Medulla oblongata (tissue), 1 donor: ENCODE measurements at regions not wholly inside any gene's neighbourhood (a gene's known extent, or its start where the extent isn't known, plus 50 kb on each side); places are given as distances from the start of the nearest gene placed in this dataset.

Experiments used
- DNase-seq: peaks from one replicate; pipeline ENCODE4 v3.0.0-alpha.2; 2015; ENCODE audit errors: extremely low spot score

GRCh38 chr3:19093084-19093483 lies 55.2 kb upstream of the KCNH8 start:
- no peak for DNase-seq

DNA sequence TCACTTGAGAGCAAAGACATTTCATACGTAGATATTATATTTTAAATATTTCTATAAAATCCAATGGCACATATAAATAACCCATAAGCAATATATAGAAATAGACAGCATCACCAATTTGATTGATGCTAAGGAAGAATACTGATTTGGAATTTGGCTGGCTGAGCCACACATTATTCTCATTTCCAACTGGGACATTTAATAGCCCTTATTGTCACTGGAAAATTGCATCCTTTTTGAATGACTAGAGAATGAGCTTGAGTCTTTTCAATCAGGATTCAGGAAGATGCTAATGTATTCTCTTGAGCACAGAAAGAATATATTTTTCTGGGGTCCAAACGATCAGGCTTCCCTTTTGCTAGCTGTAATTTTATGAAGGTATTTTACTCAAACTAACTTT lies 70.9 kb upstream of the KCNH8 start:
- no peak for DNase-seq

GRCh38 chr3:19075037-19075436 lies 73.3 kb upstream of the KCNH8 start:
- no peak for DNase-seq

DNA sequence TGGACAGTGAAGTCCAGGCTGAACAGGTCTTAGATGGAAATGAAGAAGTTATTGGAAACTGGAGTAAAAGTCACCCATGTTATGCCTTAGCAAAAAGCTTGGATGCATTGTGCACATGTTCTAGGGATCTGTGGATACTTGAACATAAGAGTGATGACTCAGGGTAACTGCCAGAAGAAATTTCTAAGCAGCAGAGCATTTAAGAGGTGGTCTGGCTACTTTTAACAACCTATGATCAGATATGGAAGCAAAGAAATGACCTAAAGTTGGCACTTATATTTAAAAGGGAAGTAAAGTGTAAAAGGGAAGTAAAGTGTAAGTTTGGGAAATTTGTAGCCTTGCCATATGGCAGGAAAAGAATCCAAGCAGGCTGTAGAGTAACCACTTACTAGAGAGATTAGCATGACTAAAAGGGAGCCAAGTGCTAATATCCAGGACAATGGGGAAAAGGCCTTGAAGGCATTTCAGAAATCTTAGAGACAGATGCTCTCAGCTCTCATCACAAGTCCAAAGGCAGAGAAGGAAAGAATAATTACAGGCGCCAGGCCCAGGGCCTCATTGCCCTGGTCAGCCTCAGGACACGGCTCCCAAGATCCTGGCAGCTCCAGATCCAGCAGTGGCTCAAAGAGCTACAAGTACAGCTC lies 73.9 kb upstream of the KCNH8 start:
- no peak for DNase-seq

DNA sequence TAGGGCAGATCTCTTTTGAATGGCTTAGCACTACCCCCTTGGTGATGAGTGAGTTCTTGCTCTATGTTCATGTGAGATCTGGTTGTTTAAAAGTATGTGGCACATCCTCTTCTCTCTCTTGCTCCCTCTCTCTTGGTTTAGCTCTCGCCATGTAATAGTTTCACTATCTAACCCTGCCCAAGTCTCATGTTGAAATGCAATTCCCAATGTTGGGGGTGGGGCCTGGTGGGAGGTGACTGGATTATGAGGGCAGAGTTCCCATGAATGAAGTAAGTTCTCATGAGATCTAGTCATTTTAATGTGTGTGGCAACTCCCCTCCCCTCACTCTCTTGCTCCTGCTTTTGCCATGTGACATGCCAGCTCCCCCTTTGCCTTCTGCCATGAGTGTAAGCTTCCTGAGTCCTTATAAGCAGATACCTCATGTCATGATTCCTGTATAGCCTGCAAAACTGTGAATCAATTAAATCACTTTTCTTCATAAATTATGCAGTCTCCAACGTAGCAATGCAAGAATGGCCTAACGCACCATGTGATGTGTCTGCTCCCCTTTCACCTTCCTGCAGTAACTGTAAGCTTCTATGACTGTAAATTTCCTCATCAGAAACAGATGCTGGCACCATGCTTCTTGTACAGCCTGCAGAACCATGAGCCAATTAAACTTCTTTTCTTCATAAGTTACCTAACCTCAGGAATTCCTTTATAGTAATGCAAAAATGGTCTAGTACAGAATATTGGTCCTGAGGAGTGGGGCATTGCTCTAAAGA lies 74.8 kb upstream of the KCNH8 start:
- DNase-seq: no peak

DNA sequence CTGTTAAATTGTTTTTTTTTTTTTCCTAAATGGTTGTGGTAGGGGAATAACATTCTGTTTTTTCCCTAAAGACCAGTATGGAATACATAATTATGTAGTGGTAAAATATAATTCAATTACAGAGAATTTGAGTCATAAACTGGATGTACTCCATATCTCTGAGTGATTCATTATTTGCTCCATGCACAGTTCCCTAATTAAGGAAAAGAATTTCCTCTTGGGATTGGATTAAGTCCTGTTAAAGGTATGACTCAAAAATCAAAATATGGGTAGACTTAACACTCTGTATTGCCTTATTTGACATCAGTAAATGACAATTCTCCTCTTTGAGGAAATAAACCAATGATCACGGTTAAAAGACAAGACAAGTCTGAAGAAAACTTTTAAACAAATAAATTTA lies 78.0 kb upstream of the KCNH8 start:
- no peak for DNase-seq

- peak; percentile 42 for DNase-seq
Measured at GRCh38 chr3:19065027-19065426, 83.3 kb upstream of the KCNH8 start.

GRCh38 chr3:19063936-19064335 lies 84.4 kb upstream of the KCNH8 start:
- DNase-seq: no peak

- no peak for DNase-seq
Measured at GRCh38 chr3:19060404-19060803, 87.9 kb upstream of the KCNH8 start.

DNA sequence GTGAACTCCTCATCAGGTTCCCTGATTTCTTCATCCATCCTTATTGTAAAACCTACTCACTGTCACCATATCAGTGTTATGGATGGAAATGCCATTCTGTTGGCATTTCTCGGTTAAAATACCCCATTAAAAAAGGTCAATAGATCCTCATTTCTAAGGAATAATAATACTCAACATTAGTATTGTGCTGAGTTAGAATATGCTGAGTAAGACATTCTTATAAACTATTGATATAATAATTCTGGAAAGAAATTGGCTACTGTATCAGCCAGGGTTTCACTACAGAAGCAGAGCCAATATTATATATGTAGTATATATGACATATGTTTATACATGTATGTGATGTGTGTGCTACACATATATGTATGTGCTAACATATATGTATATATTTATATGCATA lies 95.4 kb upstream of the KCNH8 start:
- no peak for DNase-seq

GRCh38 chr3:19046440-19046839 lies 101.9 kb upstream of the KCNH8 start:
- no peak for DNase-seq

- DNase-seq: no peak
Measured at GRCh38 chr3:19030522-19030839, 117.8 kb upstream of the KCNH8 start.

DNA sequence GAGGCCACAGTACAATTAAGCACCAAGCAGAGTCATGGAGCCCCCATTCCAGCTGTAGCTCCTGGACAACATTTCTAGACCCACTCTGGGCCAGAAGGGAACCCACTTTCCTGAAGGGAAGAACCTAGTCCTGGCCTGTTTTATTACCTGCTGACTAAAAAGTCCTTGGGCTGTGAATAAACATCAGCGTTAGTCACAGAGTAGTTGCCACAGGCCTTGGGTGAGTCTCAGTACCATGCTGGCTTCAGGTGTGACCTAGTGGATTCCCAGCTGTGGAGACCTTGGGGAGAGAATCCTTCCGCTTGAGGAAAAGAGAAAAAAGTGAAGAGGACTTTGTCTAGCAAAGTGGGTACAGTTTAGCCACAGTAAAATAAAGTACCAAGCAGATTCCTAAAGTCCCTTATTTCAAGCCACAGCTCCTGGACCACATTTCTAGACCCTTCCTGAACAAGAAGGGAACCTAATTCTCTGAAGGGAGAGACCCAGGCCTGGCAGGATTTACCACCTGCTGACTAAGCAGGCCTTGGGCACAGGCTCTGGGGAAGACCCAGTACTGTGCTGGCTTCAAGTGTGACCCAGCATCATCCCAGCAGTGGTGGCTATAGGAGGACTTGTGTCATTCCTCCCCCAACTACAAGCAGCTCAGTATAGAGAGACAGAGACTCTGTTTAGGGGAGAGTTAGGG lies 118.3 kb upstream of the KCNH8 start:
- no peak for DNase-seq

DNA sequence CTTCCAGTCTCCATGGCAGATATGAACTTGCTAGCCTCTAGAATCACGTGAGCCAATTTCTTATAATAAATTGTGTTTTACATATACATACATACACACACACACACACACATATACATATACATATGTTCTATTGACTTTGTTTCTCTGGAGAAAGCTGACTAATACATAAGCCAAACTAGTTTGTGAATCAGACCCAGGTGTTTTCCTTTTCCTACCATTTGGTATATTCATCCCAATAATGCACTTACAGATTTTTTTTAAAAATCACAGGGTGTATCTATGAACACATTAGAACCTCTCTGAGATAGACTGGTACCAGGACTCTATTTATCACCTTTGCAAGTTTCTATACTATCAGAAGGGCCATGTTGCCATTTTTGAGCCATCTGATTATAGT lies 122.9 kb upstream of the KCNH8 start:
- no peak for DNase-seq

DNA sequence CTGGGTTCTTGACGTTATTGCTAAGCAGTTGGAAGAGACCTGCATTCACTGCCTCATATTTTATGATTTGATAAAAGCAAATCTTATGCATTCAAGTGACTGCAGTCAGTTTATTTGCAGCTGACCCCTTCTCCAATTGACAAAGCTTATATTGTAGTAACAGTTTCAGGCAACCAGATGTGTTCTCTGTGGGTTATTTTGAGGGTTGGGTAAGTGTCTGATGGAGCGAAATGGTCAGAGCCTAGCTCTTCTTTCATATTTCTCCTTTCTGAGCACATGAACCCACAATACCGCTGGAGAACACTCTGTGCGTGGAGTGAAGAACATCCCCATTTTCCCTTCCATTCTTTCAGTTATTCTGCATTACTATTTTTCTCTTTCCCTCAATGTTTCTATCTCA lies 125.8 kb upstream of the KCNH8 start:
- no peak for DNase-seq

DNA sequence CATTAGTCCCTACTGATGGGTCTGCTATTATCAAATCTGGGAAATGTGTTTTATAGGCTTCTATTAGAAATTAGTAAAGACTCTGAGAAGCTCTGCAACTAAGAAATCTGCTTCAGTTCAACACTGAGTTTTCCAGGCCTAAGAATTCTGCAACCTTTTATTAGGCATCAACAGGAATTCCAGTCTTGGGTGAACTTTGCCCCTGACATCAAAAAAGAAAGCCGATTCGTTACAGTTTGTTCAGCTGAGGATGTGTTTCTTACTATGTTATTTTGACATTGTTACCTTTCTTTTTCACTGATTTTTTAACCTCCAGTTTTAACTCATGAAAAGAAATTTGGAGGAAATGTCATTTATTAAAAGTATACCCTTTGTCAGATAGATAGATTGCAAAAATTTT lies 131.5 kb upstream of the KCNH8 start:
- DNase-seq: no peak

DNA sequence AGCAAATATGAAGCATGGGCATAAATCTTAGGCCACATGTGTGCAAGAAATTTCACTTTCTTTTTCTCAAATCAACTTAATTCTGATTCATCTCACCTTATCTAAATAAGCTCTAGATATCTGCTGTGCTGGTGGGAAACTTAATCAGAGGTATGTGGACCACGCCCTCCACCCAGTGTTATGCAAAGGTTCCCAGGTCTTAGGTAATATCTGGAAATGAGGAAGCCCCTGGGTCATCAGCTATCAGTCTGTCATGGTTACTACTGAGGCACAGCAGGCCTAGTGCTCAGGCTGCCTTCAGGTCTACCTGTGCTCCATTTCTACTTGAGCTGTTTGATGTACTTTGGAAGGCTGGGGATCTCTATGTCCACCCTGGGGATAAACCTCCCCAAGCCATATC lies 134.4 kb upstream of the KCNH8 start:
- DNase-seq: no peak

DNA sequence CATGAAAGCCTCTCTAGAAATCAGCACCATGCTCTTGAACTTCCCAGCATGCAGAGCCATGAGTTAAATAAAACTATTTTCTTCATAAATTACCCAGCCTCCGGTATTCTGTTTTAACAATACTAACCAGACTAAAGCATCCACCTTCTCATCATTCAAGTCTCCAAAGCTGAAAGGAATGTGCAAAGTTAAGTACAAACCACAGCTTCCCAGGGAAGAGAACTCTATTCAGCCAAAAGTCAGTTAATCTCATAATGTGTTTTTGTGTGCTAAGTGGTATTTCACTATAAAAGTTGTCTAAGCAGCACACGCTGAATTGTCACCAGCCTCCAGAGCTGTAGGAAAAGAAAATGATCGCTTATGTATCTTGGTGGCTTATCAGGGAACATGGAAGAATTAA lies 135.5 kb upstream of the KCNH8 start:
- no peak for DNase-seq

DNA sequence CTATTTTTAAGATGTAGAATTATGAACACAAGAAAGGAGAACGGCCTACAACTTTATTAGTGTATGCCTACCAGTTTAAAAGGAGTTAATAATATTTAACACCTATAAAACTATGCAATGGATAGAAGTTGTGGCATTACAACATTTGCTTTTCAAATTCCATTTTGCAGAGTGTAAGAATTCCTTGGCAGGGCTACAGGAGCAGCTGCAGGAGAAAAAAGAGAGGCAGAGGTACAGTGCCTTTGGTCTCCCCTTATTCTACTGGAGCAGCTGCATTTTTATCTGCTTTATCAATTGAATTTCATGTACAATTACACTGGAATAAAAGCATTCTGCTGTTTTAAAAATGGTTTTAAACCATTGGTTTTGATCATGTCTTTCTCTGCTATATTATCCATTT lies 145.7 kb upstream of the KCNH8 start:
- no peak for DNase-seq

GRCh38 chr3:18998069-18998468 lies 150.2 kb upstream of the KCNH8 start:
- no peak for DNase-seq

GRCh38 chr3:18992709-18993108 lies 155.6 kb upstream of the KCNH8 start:
- DNase-seq: no peak

- DNase-seq: no peak
Measured at GRCh38 chr3:18989237-18989795, 159.0 kb upstream of the KCNH8 start.

DNA sequence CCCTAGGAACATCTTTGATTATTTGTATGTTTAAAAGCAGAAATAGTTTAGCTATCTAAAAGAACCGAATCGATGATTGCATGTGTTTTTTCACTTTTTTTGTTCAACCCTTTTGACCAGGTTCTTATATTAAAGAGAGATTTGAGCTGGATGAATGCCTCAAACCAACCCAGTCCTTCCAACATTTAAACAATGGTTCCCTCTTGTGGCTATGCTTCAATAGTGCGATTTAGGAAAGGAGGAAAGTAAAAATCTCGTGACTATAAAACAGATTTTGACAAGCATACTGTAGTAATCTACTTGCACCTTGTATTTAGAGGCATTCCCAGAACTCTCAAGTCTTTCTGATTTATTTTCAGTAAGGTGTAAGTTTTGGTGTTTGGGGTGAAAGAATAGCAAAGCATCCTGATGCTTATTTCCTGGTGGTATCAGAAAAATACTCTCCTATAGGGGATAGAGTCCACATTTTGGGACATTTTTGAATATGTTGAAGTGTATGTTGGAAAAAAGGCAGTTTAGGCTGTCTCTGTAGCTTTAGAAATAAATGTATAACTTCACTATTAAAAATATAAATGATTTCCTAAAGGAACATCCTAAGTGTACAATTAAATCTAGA lies 159.6 kb upstream of the KCNH8 start:
- peak; percentile 70 for DNase-seq
